GM19397 (cell line): ENCODE measurements at regions not wholly inside any gene's neighbourhood (a gene's known extent, or its start where the extent isn't known, plus 50 kb on each side); places are given as distances from the start of the nearest gene placed in this dataset.
"Not testable (repeated sequence)": the region's sequence is repeated elsewhere in the genome, so short reads cannot be mapped to it uniquely, and the experiment has no call there.

Source experiments
- ATAC-seq: cut with Tn5 transposase; IDR thresholded peaks from one replicate; pipeline ENCODE4 v1.9.1; 2021; ENCODE audit warnings: mild to moderate bottlenecking, moderate library complexity; ENCODE audit not compliant: unreplicated experiment

- ATAC-seq, result no peak
Observed at GRCh38 chr5:13350767-13351166, 593.7 kb downstream of the DNAH5 start.

GRCh38 chr5:13348568-13348967, 595.9 kb downstream of the DNAH5 start:
- no peak for ATAC-seq

GRCh38 chr5:13346401-13346800, 598.1 kb downstream of the DNAH5 start:
- no peak for ATAC-seq

GRCh38 chr5:13339093-13339492, 605.4 kb downstream of the DNAH5 start:
- no peak for ATAC-seq

GRCh38 chr5:13335026-13335425, 609.5 kb downstream of the DNAH5 start:
- ATAC-seq, result not testable (repeated sequence)

GRCh38 chr5:13331585-13331984, 612.9 kb downstream of the DNAH5 start:
- ATAC-seq, result no peak

- no peak for ATAC-seq
Observed at GRCh38 chr5:13328316-13328715, 616.2 kb downstream of the DNAH5 start.

- no peak for ATAC-seq
Observed at GRCh38 chr5:13325765-13326164, 618.7 kb downstream of the DNAH5 start.

GRCh38 chr5:13322769-13323168, 621.7 kb downstream of the DNAH5 start:
- no peak for ATAC-seq

- ATAC-seq, result no peak
Observed at GRCh38 chr5:13317654-13318053, 626.8 kb downstream of the DNAH5 start.

GRCh38 chr5:13316176-13316575, 628.3 kb downstream of the DNAH5 start:
- no peak for ATAC-seq

GRCh38 chr5:13307480-13307879, 637.0 kb downstream of the DNAH5 start:
- ATAC-seq, result no peak

- ATAC-seq, result no peak
Observed at GRCh38 chr5:13303445-13303844, 641.0 kb downstream of the DNAH5 start.

GRCh38 chr5:13278811-13279210, 665.7 kb downstream of the DNAH5 start:
- no peak for ATAC-seq

- no peak for ATAC-seq
Observed at GRCh38 chr5:13278148-13278547, 666.3 kb downstream of the DNAH5 start.

- no peak for ATAC-seq
Observed at GRCh38 chr5:13276156-13276555, 668.3 kb downstream of the DNAH5 start.

GRCh38 chr5:13263701-13264100, 680.8 kb downstream of the DNAH5 start:
- ATAC-seq, result no peak

GRCh38 chr5:13253111-13253510, 691.4 kb downstream of the DNAH5 start:
- ATAC-seq, result no peak

GRCh38 chr5:13252699-13253098, 691.8 kb downstream of the DNAH5 start:
- no peak for ATAC-seq

GRCh38 chr5:13251623-13252376, 692.7 kb downstream of the DNAH5 start:
- ATAC-seq, result no peak

- ATAC-seq, result no peak
Observed at GRCh38 chr5:13250464-13251291, 693.8 kb downstream of the DNAH5 start.

GRCh38 chr5:13249854-13250253, 694.6 kb downstream of the DNAH5 start:
- ATAC-seq, result no peak
